ENCODE measurements at regions not wholly inside any gene's neighbourhood (a gene's known extent, or its start where the extent isn't known, plus 50 kb on each side); places are given as distances from the start of the nearest gene placed in this dataset.

- TF ChIP-seq SRSF4 (IDR thresholded peaks at IDR 0.05; ENCODE audit: low read depth, low read length, poor library complexity, severe bottlenecking) (no peak), POLR2A (IDR thresholded peaks at IDR 0.05; ENCODE audit: insufficient read depth in 1 of 2, low read depth in 2 of 2, low read length in 2 of 2) (no peak), MTF1 (CRISPR knock-in tag; IDR thresholded peaks at IDR 0.05) (no peak), ZNF292 (CRISPR knock-in tag; IDR thresholded peaks at IDR 0.05; ENCODE audit: borderline replicate concordance, low read depth) (no peak), ARNT (IDR thresholded peaks at IDR 0.05) (no peak), CTCF (CRISPR knock-in tag; IDR thresholded peaks at IDR 0.05) (no peak), TAF1 (CRISPR knock-in tag; IDR thresholded peaks at IDR 0.05) (no peak), EZH2 (conservative IDR thresholded peaks at IDR 0.05; ENCODE audit: low read depth, low read length) (no peak)
- TF ChIP-seq, protein P1, sequence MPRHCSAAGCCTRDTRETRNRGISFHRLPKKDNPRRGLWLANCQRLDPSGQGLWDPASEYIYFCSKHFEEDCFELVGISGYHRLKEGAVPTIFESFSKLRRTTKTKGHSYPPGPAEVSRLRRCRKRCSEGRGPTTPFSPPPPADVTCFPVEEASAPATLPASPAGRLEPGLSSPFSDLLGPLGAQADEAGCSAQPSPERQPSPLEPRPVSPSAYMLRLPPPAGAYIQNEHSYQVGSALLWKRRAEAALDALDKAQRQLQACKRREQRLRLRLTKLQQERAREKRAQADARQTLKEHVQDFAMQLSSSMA (CRISPR knock-in tag; IDR thresholded peaks at IDR 0.05), result no peak
- TF ChIP-seq, protein P2, sequence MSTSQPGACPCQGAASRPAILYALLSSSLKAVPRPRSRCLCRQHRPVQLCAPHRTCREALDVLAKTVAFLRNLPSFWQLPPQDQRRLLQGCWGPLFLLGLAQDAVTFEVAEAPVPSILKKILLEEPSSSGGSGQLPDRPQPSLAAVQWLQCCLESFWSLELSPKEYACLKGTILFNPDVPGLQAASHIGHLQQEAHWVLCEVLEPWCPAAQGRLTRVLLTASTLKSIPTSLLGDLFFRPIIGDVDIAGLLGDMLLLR (CRISPR knock-in tag; IDR thresholded peaks at IDR 0.05), result no peak
Measured at GRCh38 chr10:31152421-31153135, 120.9 kb upstream of the ZNF438 start.
